HepG2 (cell line): ENCODE measurements at regions not wholly inside any gene's neighbourhood (a gene's known extent, or its start where the extent isn't known, plus 50 kb on each side); places are given as distances from the start of the nearest gene placed in this dataset.

Experiments used
- ATAC-seq: fragments of 200-7000 bp; cut with Tn5 transposase; 3 replicates; pipeline ENCODE4 v1.9.1; 2020; ENCODE audit warnings: mild to moderate bottlenecking, moderate library complexity
- BruUV-seq: library from RNA; stranded (reverse); fragments of 400-500 nt; replicated peaks from 2 replicates; lab custom pipeline; 2021; lab: Mats Ljungman, UMichigan
- CTCF ChIA-PET: fragments of 300-600 bp; formaldehyde crosslinking; extraction: SDS; loops from one replicate; lab custom pipeline; 2021; ENCODE audit warnings: low total read pairs, inconsistent platforms, low intra/inter-chr PET ratio; lab: Yijun Ruan, JAX
- POLR2A ChIA-PET: fragments of 350-600 bp; sonication (Branson Sonifier 250); formaldehyde crosslinking; loops from one replicate; lab custom pipeline; 2020; ENCODE audit warnings: antibody characterized with exemption, inconsistent platforms; lab: Yijun Ruan, JAX
- DNase-seq: peaks from one replicate; pipeline ENCODE4 v3.0.0-alpha.2; 2015; ENCODE audit warnings: low spot score
- FAIRE-seq: peaks from 3 replicates; lab custom pipeline; 2011; peaks lifted over from hg19 to GRCh38; lab: Jason Lieb, UNC
- H2AFZ ChIP-seq: one replicate; pipeline ENCODE4 v1.6.1; 2011; ENCODE audit warnings: low read length, inconsistent platforms
- H3K27ac ChIP-seq: fragments of 300-600 bp; 3 replicates; pipeline ENCODE4 v1.8.0; 2011; ENCODE audit warnings: mixed run types, mild to moderate bottlenecking, mixed read lengths, low read length, inconsistent platforms; ENCODE audit not compliant: insufficient read depth; ENCODE audit errors: extremely low read length
- H3K27me3 ChIP-seq, 2 experiments: fragments of 200-600 bp in 1 of 2; 2 replicates in 1 of 2; 3 replicates in 1 of 2; pipeline versions ENCODE4 v1.6.0 to v1.8.0; 2011; ENCODE audit warnings: low read length in 2 of 2, mild to moderate bottlenecking in 2 of 2, moderate library complexity in 2 of 2, inconsistent platforms in 1 of 2; ENCODE audit not compliant: insufficient read depth in 2 of 2, control insufficient read depth in 1 of 2
- H3K36me3 ChIP-seq, 2 experiments: fragments of 200-600 bp in 1 of 2; replicated peaks in 1 of 2; 2 replicates in 1 of 2; 3 replicates in 1 of 2; pipeline versions ENCODE4 v1.5.1 to v1.8.0; 2011; ENCODE audit warnings: low read length in 2 of 2, inconsistent platforms in 1 of 2; ENCODE audit not compliant: insufficient read depth in 2 of 2, control insufficient read depth in 1 of 2
- H3K4me1 ChIP-seq: 2 replicates; pipeline ENCODE4 v1.5.1; 2012; ENCODE audit warnings: low read length, inconsistent platforms; ENCODE audit not compliant: insufficient read depth
- H3K4me2 ChIP-seq: 2 replicates; pipeline ENCODE4 v1.6.0; 2011; ENCODE audit warnings: low read depth, low read length, inconsistent platforms
- H3K4me3 ChIP-seq, 3 experiments: fragments of 200-600 bp in 1 of 3; sonication (generic), shearing (Covaris generic) in 1 of 3; replicated peaks in 1 of 3; 2 replicates each; pipeline ENCODE4 v1.5.1; 2011 to 2016; ENCODE audit warnings: low read length in 3 of 3, inconsistent platforms in 2 of 3, low read depth in 2 of 3, mild to moderate bottlenecking in 2 of 3, control low read depth in 1 of 3, mixed read lengths in 1 of 3; ENCODE audit not compliant: insufficient read depth in 1 of 3
- H3K79me2 ChIP-seq: one replicate; pipeline ENCODE4 v1.6.1; 2011; ENCODE audit warnings: low read length, inconsistent platforms; ENCODE audit not compliant: insufficient read depth
- H3K9ac ChIP-seq: 2 replicates; pipeline ENCODE4 v1.6.0; 2011; ENCODE audit warnings: mild to moderate bottlenecking, low read depth, low read length, inconsistent platforms; ENCODE audit not compliant: insufficient read depth
- H3K9me3 ChIP-seq: 2 replicates; pipeline ENCODE4 v1.5.1; 2012; ENCODE audit warnings: mild to moderate bottlenecking, low read length
- H4K20me1 ChIP-seq: 2 replicates; pipeline ENCODE4 v1.6.0; 2011; ENCODE audit warnings: inconsistent platforms, mild to moderate bottlenecking, low read length, moderate library complexity; ENCODE audit not compliant: insufficient read depth
- ATF7 ChIP-seq, 2 experiments: fragments of 450-650 bp in 1 of 2; sonication (generic) in 1 of 2; formaldehyde crosslinking in 1 of 2; IDR thresholded peaks; 2 replicates each; pipeline versions ENCODE4 v1.4.0 to v1.6.1; 2016 to 2020; ENCODE audit warnings: antibody characterized with exemption in 1 of 2, mild to moderate bottlenecking in 1 of 2, missing genetic modification reagents in 1 of 2
- CREB1 ChIP-seq, 2 experiments: fragments of 450-650 bp in 1 of 2; IDR thresholded peaks; 2 replicates each; pipeline ENCODE4 v1.6.1; 2016 to 2017; ENCODE audit warnings: control low read depth in 1 of 2, mild to moderate bottlenecking in 1 of 2, missing compliant biosample characterization in 1 of 2, missing genetic modification characterization in 1 of 2
- HOXA5 ChIP-seq: sonication (generic); formaldehyde crosslinking; IDR thresholded peaks from 2 replicates; pipeline ENCODE4 v1.4.0; 2020; ENCODE audit warnings: missing genetic modification reagents
- ONECUT2 ChIP-seq: sonication (generic); formaldehyde crosslinking; IDR thresholded peaks from 2 replicates; pipeline ENCODE4 v1.4.0; 2020; ENCODE audit warnings: missing genetic modification reagents
- ZNF142 ChIP-seq: sonication (generic); formaldehyde crosslinking; IDR thresholded peaks from 2 replicates; pipeline ENCODE4 v1.4.0; 2020; ENCODE audit warnings: missing genetic modification reagents
- ZNF484 ChIP-seq: sonication (generic); formaldehyde crosslinking; IDR thresholded peaks from 2 replicates; pipeline ENCODE4 v1.5.1; 2020; ENCODE audit warnings: mild to moderate bottlenecking, low read depth, missing genetic modification reagents, borderline replicate concordance
- WGBS: methylation state at CpG from one replicate; pipeline ENCODE4 v1.1.6; 2017; ENCODE audit warnings: low lambda C conversion rate; 5-methylcytosine and 5-hydroxymethylcytosine counted together
- in situ Hi-C: cut with HindIII; loops from 2 replicates; pipeline ENCODE4 v1.10.0; 2017; ENCODE audit warnings: low pct_unique_long_range_greater_than_20kb; ENCODE audit not compliant: extremely low pct_ligation_motif_present
- intact Hi-C: fragments of 100-400 bp; cut with micrococcal nuclease; formaldehyde crosslinking; loops from one replicate; pipeline ENCODE4 v1.10.0; 2022; ENCODE audit not compliant: unreplicated experiment

GRCh38 chr2:200051611-200051945 is 96.2 kb downstream of the MAIP1 start (continued):
- TF ChIP-seq ZNF142 (CRISPR knock-in tag) (no peak), HOXA5 (CRISPR knock-in tag) (no peak), ONECUT2 (no peak)

GRCh38 chr2:200052627-200053026 is 97.2 kb downstream of the MAIP1 start:
- H3K27ac ChIP-seq: no peak overlapping the region
- no peaks in the 10 kb centered on the region for H3K79me2 ChIP-seq
- H3K36me3 ChIP-seq: no peaks in the 10 kb centered on the region
- POLR2A ChIA-PET: no interaction called here
- H3K4me3 ChIP-seq: no peak overlapping the region
- FAIRE-seq: no peak
- H3K4me1 ChIP-seq: peaks cover 12% of the 10 kb centered on the region
- WGBS: 3% methylated on average over 3 of the region's 3 CpGs
- in situ Hi-C loops: no loop called here
- no peaks in the 10 kb centered on the region for H4K20me1 ChIP-seq
- no TSS peak for BruUV-seq
- no peaks in the 10 kb centered on the region for H3K27me3 ChIP-seq
- no peak overlapping the region for H2AFZ ChIP-seq
- no peak for TF ChIP-seq ZNF484 (CRISPR knock-in tag)
- peak; percentile 77 for TF ChIP-seq CREB1 (IDR thresholded peaks at IDR 0.05)
- no peak for TF ChIP-seq CREB1 (CRISPR knock-in tag; IDR thresholded peaks at IDR 0.05)
- TF ChIP-seq ATF7 (IDR thresholded peaks at IDR 0.05): peak; percentile 65
- TF ChIP-seq ATF7 (CRISPR knock-in tag; IDR thresholded peaks at IDR 0.05): no peak
- TF ChIP-seq, all 625 proteins: peak for 2
- intact Hi-C loops: loop anchor here (5.0 to 10.0 kb wide), 2 partner anchors 255 to 352 kb away; partner anchors contain the start of gene SPATS2L
- CTCF ChIA-PET: no interaction called here
- ATAC-seq (no peak), DNase-seq (no peak)
- H3K9ac ChIP-seq: no peak overlapping the region
- H3K4me2 ChIP-seq: no peak overlapping the region
- no peaks in the 10 kb centered on the region; the same call in 1 of the 2 replicates for H3K9me3 ChIP-seq
